Endothelial cell (in vitro differentiated cells): ENCODE measurements at regions not wholly inside any gene's neighbourhood (a gene's known extent, or its start where the extent isn't known, plus 50 kb on each side); places are given as distances from the start of the nearest gene placed in this dataset.
"Not testable (repeated sequence)": the region's sequence is repeated elsewhere in the genome, so short reads cannot be mapped to it uniquely, and the experiment has no call there.

Experiments
- DNase-seq: peaks from one replicate; pipeline ENCODE4 v3.0.0; 2021; ENCODE audit warnings: low spot score
- H3K27ac Mint-ChIP-seq: one replicate; pipeline ENCODE4 v1.8.0; 2021; ENCODE audit warnings: mixed read lengths, inconsistent platforms; ENCODE audit not compliant: unreplicated experiment
- H3K27me3 Mint-ChIP-seq: one replicate; pipeline ENCODE4 v1.8.0; 2021; ENCODE audit warnings: mild to moderate bottlenecking, moderate library complexity, mixed read lengths, inconsistent platforms; ENCODE audit not compliant: unreplicated experiment
- H3K36me3 Mint-ChIP-seq: one replicate; pipeline ENCODE4 v1.8.0; 2021; ENCODE audit warnings: mild to moderate bottlenecking, low read depth, mixed read lengths, inconsistent platforms; ENCODE audit not compliant: unreplicated experiment
- H3K4me1 Mint-ChIP-seq: one replicate; pipeline ENCODE4 v1.8.0; 2021; ENCODE audit warnings: mild to moderate bottlenecking, mixed read lengths, inconsistent platforms; ENCODE audit not compliant: unreplicated experiment
- H3K4me3 Mint-ChIP-seq: one replicate; pipeline ENCODE4 v1.8.0; 2021; ENCODE audit warnings: mild to moderate bottlenecking, mixed read lengths, inconsistent platforms; ENCODE audit not compliant: unreplicated experiment
- H3K9me3 Mint-ChIP-seq: one replicate; pipeline ENCODE4 v1.8.0; 2021; ENCODE audit warnings: mixed read lengths, inconsistent platforms; ENCODE audit not compliant: unreplicated experiment
- TF ChIP-seq, protein P1 (sequence below): fragments of 200-600 bp; sonication (generic); IDR thresholded peaks from one replicate; pipeline ENCODE4 v1.5.0; 2021; ENCODE audit warnings: antibody characterized with exemption; ENCODE audit not compliant: unreplicated experiment

DNA sequence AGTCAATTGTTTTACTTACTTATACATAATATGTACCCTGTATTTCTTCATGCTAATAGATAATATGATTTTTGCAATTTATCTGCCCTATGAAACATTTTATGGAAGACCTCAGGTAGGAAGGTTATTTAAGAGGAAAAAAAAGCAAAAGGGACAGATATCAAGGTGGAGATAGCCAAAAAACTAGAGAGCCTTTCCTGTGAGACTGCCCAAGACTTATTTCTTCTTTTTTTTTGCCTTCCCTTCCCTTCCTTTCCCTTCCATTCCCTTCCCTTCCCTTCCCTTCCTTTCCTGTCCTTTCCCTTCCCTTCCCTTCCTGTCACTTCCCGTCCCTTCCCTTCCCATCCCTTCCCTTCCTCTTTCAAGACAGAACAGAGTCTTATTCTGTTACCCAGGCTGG, 80.6 kb upstream of the HMCN1 start:
- Mint-ChIP-seq H3K9me3 (no peaks in the 10 kb centered on the region), H3K27me3 (no peaks in the 10 kb centered on the region), H3K4me1 (no peaks in the 10 kb centered on the region), H3K4me3 (no peak overlapping the region), H3K27ac (no peak overlapping the region), H3K36me3 (no peaks in the 10 kb centered on the region)
- DNase-seq, result no peak
- TF ChIP-seq, protein P1, sequence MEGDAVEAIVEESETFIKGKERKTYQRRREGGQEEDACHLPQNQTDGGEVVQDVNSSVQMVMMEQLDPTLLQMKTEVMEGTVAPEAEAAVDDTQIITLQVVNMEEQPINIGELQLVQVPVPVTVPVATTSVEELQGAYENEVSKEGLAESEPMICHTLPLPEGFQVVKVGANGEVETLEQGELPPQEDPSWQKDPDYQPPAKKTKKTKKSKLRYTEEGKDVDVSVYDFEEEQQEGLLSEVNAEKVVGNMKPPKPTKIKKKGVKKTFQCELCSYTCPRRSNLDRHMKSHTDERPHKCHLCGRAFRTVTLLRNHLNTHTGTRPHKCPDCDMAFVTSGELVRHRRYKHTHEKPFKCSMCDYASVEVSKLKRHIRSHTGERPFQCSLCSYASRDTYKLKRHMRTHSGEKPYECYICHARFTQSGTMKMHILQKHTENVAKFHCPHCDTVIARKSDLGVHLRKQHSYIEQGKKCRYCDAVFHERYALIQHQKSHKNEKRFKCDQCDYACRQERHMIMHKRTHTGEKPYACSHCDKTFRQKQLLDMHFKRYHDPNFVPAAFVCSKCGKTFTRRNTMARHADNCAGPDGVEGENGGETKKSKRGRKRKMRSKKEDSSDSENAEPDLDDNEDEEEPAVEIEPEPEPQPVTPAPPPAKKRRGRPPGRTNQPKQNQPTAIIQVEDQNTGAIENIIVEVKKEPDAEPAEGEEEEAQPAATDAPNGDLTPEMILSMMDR, result no peak

DNA sequence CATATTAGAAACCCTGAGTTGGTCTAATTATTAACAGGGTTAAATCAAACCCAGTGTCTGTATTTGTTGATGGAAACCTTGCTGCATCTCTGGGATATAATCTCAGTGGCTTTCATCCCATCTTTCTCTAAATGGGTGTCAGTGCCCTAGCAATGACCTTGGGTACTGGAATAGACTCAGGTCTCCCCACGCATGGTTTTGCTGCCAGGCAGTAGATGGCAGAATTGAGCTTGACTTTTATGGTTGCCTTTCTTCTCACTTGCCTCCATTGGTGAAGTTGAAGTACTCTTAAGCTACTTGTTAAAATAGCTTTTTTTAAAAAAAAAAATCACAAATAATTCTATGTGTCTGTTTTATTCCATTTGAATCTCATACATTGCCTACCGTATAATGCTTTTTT, 81.8 kb upstream of the HMCN1 start:
- no peaks in the 10 kb centered on the region for H3K36me3 Mint-ChIP-seq
- no peak for DNase-seq
- H3K4me1 Mint-ChIP-seq, result no peaks in the 10 kb centered on the region
- H3K4me3 Mint-ChIP-seq, result no peak overlapping the region
- peaks cover 1% of the 10 kb centered on the region for H3K27me3 Mint-ChIP-seq
- H3K9me3 Mint-ChIP-seq, result no peaks in the 10 kb centered on the region
- no peak overlapping the region for H3K27ac Mint-ChIP-seq
- TF ChIP-seq, protein P1, result no peak

DNA sequence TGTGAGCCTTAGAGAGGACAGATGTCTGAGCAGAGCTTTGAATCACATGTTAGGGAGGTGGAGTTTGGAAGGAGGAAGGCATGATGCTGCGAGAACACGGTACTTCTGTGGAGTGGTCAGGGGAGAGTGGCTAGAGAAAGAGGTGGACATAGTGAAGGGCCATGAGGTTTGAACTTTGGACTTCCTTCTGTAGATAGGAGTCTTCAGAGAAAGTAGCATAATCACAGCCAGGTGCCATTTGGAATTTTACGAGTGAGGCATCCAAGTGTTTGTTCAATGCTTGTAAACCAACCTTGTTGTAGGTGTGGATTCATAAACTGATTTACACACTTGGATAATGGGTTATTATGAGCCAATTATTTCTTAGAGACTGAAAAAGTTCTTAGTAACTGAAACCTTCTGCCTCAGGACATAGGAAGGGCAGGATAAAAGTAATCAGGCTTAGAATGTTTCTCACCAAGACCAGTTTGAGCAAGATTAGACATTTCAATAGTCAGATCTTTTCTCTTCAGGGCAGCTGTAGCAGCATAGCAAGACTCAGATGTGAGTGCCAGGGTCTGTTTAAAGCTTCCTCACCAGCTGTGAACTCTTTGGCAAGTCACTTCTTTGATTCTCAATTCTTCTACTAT, 83.5 kb upstream of the HMCN1 start:
- Mint-ChIP-seq H3K27ac (no peak overlapping the region), H3K4me1 (peaks cover 13% of the 10 kb centered on the region), H3K4me3 (no peak overlapping the region), H3K36me3 (no peaks in the 10 kb centered on the region), H3K27me3 (peaks cover 1% of the 10 kb centered on the region), H3K9me3 (no peaks in the 10 kb centered on the region)
- DNase-seq, result no peak
- TF ChIP-seq, protein P1, result no peak

DNA sequence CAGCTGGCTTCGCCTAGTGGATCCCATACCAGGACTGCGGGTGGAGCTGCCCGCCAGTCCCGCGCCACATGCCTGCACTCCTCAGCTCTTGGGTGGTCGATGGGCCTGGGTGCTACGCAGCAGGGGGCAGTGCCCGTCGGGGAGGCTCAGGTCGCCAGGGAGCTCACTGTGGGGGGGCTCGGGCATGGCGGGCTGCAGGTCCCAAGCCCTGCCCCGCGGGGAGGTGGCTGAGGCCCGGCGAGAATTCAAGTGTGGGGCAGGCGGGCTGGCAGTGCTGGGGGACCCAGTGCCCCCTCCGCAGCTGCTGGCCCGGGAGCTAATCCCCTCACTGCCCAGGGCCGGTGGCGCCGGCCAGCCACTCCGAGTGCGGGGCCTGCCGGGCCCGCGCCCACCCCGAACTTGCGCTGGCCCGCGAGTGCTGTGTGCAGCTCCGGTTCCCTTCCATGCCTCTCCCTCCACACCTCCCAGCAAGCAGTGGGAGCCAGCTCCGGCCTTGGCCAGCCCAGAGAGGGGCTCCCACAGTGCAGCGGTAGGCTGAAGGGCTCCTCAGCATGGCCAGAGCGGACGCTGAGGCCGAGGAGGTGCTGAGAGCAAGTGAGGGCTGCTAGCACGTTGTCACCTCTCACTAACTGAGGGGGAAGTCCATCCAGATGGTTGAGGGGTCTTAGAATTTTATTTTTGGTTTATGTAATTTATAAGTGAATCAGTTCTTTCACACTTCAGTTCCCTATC, 85.2 kb upstream of the HMCN1 start:
- H3K9me3 Mint-ChIP-seq, result no peaks in the 10 kb centered on the region
- no peak overlapping the region for H3K27ac Mint-ChIP-seq
- TF ChIP-seq, protein P1, result no peak
- peaks cover 22% of the 10 kb centered on the region for H3K4me1 Mint-ChIP-seq
- peaks cover 4% of the 10 kb centered on the region for H3K36me3 Mint-ChIP-seq
- no peak for DNase-seq
- no peak overlapping the region for H3K4me3 Mint-ChIP-seq
- H3K27me3 Mint-ChIP-seq, result peaks cover 1% of the 10 kb centered on the region

DNA sequence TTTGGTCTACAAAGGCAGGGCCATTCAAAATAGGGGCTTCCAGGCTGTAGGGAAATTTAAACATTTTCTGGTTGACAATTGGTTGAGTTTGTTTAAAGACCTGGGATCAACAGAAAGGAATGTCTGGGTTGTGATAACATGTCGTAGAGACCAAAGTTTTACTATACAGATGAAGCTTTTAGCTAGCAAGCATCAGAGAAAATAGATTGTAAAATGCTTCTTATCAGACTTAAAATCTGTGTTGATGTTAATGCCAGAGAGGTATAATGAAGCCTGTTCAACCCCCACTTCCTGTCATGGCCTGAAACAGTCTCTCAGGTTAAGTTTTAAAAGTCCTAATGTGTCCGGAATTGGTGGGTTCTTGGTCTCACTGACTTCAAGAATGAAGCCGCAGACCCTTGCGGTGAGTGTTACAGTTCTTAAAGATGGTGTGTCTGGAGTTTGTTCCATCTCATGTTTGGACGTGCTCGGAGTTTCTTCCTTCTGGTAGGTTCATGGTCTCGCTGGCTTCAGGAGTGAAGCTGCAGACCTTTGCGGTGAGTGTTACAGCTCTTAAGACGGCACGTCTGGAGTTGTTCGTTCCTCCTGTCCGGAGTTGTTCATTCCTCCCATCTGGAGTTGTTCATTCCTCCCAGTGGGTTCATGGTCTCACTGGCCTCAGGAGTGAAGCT, 86.5 kb upstream of the HMCN1 start:
- peaks cover 22% of the 10 kb centered on the region for H3K4me1 Mint-ChIP-seq
- H3K9me3 Mint-ChIP-seq, H3K4me3 Mint-ChIP-seq, H3K36me3 Mint-ChIP-seq, DNase-seq, H3K27me3 Mint-ChIP-seq, H3K27ac Mint-ChIP-seq: not testable (repeated sequence)
